ENCODE measurements at regions not wholly inside any gene's neighbourhood (a gene's known extent, or its start where the extent isn't known, plus 50 kb on each side); places are given as distances from the start of the nearest gene placed in this dataset.

DNA sequence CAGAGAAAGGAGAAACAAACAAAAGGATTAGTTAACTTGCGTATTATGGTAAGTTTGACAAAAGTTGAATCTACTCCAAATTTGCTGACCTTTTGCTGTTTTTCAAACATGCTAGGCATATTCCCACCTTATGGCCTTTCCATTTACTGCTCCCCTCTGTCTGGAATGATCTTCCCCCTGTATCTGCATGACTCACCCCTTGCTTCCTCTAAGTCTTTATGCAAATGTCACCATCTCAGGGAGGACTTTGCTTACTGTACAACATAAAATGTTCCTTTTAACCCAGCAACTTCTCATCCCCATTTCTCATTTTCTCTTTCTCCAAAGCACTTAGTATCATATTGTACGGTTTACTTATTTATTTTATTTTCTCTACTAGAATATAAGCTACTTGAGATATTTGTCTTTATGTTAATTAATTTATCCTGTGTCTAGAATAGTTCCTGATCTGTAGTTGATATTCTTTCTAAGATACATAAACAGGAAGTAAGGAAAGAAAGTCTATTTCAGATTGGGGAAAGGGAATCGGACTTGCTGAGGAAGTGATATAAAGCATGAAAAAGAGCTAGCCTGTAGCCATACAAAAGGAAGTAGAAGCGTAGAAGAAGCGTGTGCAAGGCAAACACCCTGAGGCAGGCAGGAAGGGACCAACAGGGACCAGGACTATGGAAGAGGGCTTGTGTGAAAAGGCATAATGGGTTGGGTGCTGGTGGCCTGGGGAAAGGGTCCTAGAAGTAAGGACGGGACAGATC is 144.9 kb upstream of the ERBB4 start:
- Histone ChIP-seq H3K9me3 (ENCODE audit: low read length) (no peaks in the 10 kb centered on the region), H3K4me2 (ENCODE audit: low read length) (no peak overlapping the region), H3K4me3 (ENCODE audit: low read depth, low read length, poor library complexity, severe bottlenecking) (no peak overlapping the region), H3K9me2 (ENCODE audit: low read depth, low read length) (no peaks in the 10 kb centered on the region), H3K79me2 (ENCODE audit: insufficient read depth, low read length) (no peaks in the 10 kb centered on the region), H3K9ac (ENCODE audit: low read length) (no peak overlapping the region), H3K36me3 (ENCODE audit: insufficient read depth, low read length) (no peaks in the 10 kb centered on the region), H4K20me1 (ENCODE audit: insufficient read depth, low read length) (no peaks in the 10 kb centered on the region), H3K27ac (ENCODE audit: low read depth, low read length, poor library complexity, severe bottlenecking) (no peak overlapping the region), H3K4me1 (ENCODE audit: insufficient read depth, low read length, severe bottlenecking) (peaks cover 8% of the 10 kb centered on the region), H3F3A (ENCODE audit: insufficient read depth, low read length) (no peaks in the 10 kb centered on the region), H2AFZ (ENCODE audit: low read length) (no peak overlapping the region), H3K27me3 (ENCODE audit: insufficient read depth, low read length) (no peaks in the 10 kb centered on the region)
- TF ChIP-seq, protein P1, sequence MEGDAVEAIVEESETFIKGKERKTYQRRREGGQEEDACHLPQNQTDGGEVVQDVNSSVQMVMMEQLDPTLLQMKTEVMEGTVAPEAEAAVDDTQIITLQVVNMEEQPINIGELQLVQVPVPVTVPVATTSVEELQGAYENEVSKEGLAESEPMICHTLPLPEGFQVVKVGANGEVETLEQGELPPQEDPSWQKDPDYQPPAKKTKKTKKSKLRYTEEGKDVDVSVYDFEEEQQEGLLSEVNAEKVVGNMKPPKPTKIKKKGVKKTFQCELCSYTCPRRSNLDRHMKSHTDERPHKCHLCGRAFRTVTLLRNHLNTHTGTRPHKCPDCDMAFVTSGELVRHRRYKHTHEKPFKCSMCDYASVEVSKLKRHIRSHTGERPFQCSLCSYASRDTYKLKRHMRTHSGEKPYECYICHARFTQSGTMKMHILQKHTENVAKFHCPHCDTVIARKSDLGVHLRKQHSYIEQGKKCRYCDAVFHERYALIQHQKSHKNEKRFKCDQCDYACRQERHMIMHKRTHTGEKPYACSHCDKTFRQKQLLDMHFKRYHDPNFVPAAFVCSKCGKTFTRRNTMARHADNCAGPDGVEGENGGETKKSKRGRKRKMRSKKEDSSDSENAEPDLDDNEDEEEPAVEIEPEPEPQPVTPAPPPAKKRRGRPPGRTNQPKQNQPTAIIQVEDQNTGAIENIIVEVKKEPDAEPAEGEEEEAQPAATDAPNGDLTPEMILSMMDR (IDR thresholded peaks at IDR 0.05; ENCODE audit: low read length): no peak
- TF ChIP-seq EZH2 (IDR thresholded peaks at IDR 0.05; ENCODE audit: borderline replicate concordance, low read length): no peak

DNA sequence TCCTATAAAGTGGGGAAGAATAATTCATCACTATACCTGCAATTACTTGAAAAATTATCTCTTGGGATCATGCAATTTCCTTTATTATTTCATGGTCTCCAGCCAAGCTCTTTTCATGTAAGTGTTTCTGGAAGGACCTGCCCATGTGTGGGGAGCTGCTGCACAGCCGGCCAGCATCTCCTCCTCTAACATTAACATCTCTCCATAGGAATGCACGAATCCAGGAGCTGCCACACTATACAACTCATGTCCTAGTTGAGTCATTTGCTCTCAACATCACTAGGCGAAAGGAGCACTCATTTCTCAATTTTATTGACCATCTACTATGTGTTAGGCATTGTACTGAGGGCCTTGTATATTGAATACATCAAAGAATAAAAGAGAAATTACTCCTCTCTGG is 144.3 kb upstream of the ERBB4 start:
- Histone ChIP-seq H3K4me1 (ENCODE audit: insufficient read depth, low read length, severe bottlenecking) (peaks cover 8% of the 10 kb centered on the region), H3K27me3 (ENCODE audit: insufficient read depth, low read length) (no peaks in the 10 kb centered on the region), H3K9ac (ENCODE audit: low read length) (no peak overlapping the region), H4K20me1 (ENCODE audit: insufficient read depth, low read length) (no peaks in the 10 kb centered on the region), H3K27ac (ENCODE audit: low read depth, low read length, poor library complexity, severe bottlenecking) (no peak overlapping the region), H3K4me2 (ENCODE audit: low read length) (no peak overlapping the region), H3F3A (ENCODE audit: insufficient read depth, low read length) (no peaks in the 10 kb centered on the region), H3K9me2 (ENCODE audit: low read depth, low read length) (no peaks in the 10 kb centered on the region), H3K79me2 (ENCODE audit: insufficient read depth, low read length) (no peaks in the 10 kb centered on the region), H3K4me3 (ENCODE audit: low read depth, low read length, poor library complexity, severe bottlenecking) (no peak overlapping the region), H3K9me3 (ENCODE audit: low read length) (no peaks in the 10 kb centered on the region), H2AFZ (ENCODE audit: low read length) (no peak overlapping the region), H3K36me3 (ENCODE audit: insufficient read depth, low read length) (no peaks in the 10 kb centered on the region)
- no peak for TF ChIP-seq EZH2 (IDR thresholded peaks at IDR 0.05; ENCODE audit: borderline replicate concordance, low read length)

DNA sequence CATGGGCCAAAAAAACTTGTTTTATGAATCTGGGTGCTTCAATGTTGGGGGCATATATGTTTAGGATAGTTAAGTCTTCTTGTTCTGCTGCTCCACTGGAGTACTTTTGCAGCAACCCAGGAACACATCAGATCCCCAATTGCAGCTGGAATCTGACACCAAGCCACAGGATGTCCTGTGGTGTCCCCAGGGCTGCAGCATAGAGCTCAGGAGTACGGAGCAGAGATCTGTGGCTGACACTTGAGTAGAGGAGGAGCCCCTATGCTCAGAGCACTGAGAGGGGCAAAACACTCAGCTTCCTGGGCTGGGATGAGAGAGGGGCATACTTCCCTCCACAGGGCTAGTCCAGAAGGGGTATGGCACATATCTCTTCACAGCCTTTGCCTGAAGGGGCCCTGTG is 138.9 kb upstream of the ERBB4 start:
- Histone ChIP-seq H3K27me3 (ENCODE audit: insufficient read depth, low read length) (no peaks in the 10 kb centered on the region), H3K9me2 (ENCODE audit: low read depth, low read length) (no peaks in the 10 kb centered on the region), H3K9me3 (ENCODE audit: low read length) (no peaks in the 10 kb centered on the region), H3K4me3 (ENCODE audit: low read depth, low read length, poor library complexity, severe bottlenecking) (no peak overlapping the region), H2AFZ (ENCODE audit: low read length) (no peak overlapping the region), H3F3A (ENCODE audit: insufficient read depth, low read length) (no peaks in the 10 kb centered on the region), H3K4me2 (ENCODE audit: low read length) (no peak overlapping the region), H4K20me1 (ENCODE audit: insufficient read depth, low read length) (no peaks in the 10 kb centered on the region), H3K36me3 (ENCODE audit: insufficient read depth, low read length) (no peaks in the 10 kb centered on the region), H3K79me2 (ENCODE audit: insufficient read depth, low read length) (no peaks in the 10 kb centered on the region), H3K9ac (ENCODE audit: low read length) (no peak overlapping the region), H3K4me1 (ENCODE audit: insufficient read depth, low read length, severe bottlenecking) (no peaks in the 10 kb centered on the region), H3K27ac (ENCODE audit: low read depth, low read length, poor library complexity, severe bottlenecking) (no peak overlapping the region)
- TF ChIP-seq, protein P1 (IDR thresholded peaks at IDR 0.05; ENCODE audit: low read length): no peak
- TF ChIP-seq EZH2 (IDR thresholded peaks at IDR 0.05; ENCODE audit: borderline replicate concordance, low read length): no peak

DNA sequence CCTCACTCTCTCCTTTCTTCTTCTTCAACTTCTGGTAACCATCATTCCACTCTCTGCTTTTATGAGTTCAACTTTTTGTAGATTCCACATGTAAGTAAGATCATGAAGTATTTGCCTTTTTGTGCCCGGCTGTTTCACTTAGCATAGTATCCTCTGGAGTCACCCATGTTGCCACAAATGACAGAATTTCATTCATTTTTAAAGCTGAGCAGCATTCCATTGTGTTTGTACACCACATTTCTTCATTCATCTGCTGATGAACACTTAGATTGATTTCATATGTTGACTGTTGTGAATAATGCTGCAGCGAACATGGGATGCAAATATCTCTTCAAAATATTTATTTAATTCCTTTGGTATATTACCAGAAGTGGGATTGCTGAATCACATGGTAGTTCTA is 133.6 kb upstream of the ERBB4 start:
- no peak for TF ChIP-seq EZH2 (IDR thresholded peaks at IDR 0.05; ENCODE audit: borderline replicate concordance, low read length)
- TF ChIP-seq, protein P1 (IDR thresholded peaks at IDR 0.05; ENCODE audit: low read length): no peak
- Histone ChIP-seq H3K36me3 (ENCODE audit: insufficient read depth, low read length) (no peaks in the 10 kb centered on the region), H3K79me2 (ENCODE audit: insufficient read depth, low read length) (no peaks in the 10 kb centered on the region), H3K4me3 (ENCODE audit: low read depth, low read length, poor library complexity, severe bottlenecking) (no peak overlapping the region), H3K9me2 (ENCODE audit: low read depth, low read length) (no peaks in the 10 kb centered on the region), H3K9ac (ENCODE audit: low read length) (no peak overlapping the region), H3K4me1 (ENCODE audit: insufficient read depth, low read length, severe bottlenecking) (no peaks in the 10 kb centered on the region), H4K20me1 (ENCODE audit: insufficient read depth, low read length) (no peaks in the 10 kb centered on the region), H3K4me2 (ENCODE audit: low read length) (no peak overlapping the region), H3K27me3 (ENCODE audit: insufficient read depth, low read length) (no peaks in the 10 kb centered on the region), H3K27ac (ENCODE audit: low read depth, low read length, poor library complexity, severe bottlenecking) (no peak overlapping the region), H3F3A (ENCODE audit: insufficient read depth, low read length) (no peaks in the 10 kb centered on the region), H2AFZ (ENCODE audit: low read length) (no peak overlapping the region), H3K9me3 (ENCODE audit: low read length) (no peaks in the 10 kb centered on the region)
